ENCODE measurements at regions not wholly inside any gene's neighbourhood (a gene's known extent, or its start where the extent isn't known, plus 50 kb on each side); places are given as distances from the start of the nearest gene placed in this dataset.
A peak's percentile ranks its signal among the peaks of the same experiment; 100 is the strongest.

- TF ChIP-seq CTCF (IDR thresholded peaks at IDR 0.05), result no peak
Measured at GRCh38 chr1:213929398-213929797, 58.4 kb upstream of the PROX1 start (continued).

GRCh38 chr1:213931836-213932235 is 55.9 kb upstream of the PROX1 start:
- TF ChIP-seq TCF12 (IDR thresholded peaks at IDR 0.05) (no peak), RAD21 (IDR thresholded peaks at IDR 0.05; ENCODE audit: low read length) (0 out of 2 replicates have a peak, but pooled peaks have one; percentile 9), USF2 (IDR thresholded peaks at IDR 0.05; ENCODE audit: borderline replicate concordance, low read depth, low read length) (no peak), EP300 (IDR thresholded peaks at IDR 0.05; ENCODE audit: borderline replicate concordance in 1 of 2, low read depth in 1 of 2, low read length in 1 of 2) (no peak), FOXM1 (IDR thresholded peaks at IDR 0.05; ENCODE audit: low read depth) (no peak)
- Histone ChIP-seq H2AFZ (ENCODE audit: low read depth) (no peak overlapping the region), H3K27me3 (ENCODE audit: insufficient read depth) (no peaks in the 10 kb centered on the region), H3K4me3 (ENCODE audit: low read depth in 2 of 2, low read length in 1 of 2) (no peak overlapping the region), H4K20me1 (ENCODE audit: insufficient read depth) (no peaks in the 10 kb centered on the region), H3K27ac (ENCODE audit: low read depth in 2 of 2, low read length in 1 of 2) (no peak overlapping the region), H3K9me3 (no peaks in the 10 kb centered on the region; the same call in 1 of the 2 replicates), H3K36me3 (replicated peaks in 1 of 2; ENCODE audit: control insufficient read depth in 1 of 2, insufficient read depth in 2 of 2, low read length in 1 of 2) (no peaks in the 10 kb centered on the region), H3K4me2 (no peak overlapping the region), H3F3A (replicated peaks; ENCODE audit: insufficient read depth) (no peaks in the 10 kb centered on the region), H3K9me2 (no peaks in the 10 kb centered on the region), H3K9ac (no peak overlapping the region), H3K4me1 (ENCODE audit: control insufficient read depth in 1 of 2, insufficient read depth in 2 of 2, low read depth in 1 of 2, low read length in 1 of 2) (peaks cover 0 to 2% of the 10 kb centered on the region in 2 experiments; a peak in 1 of 4 replicates), H3K79me2 (ENCODE audit: insufficient read depth) (no peaks in the 10 kb centered on the region)
- ChIA-PET CTCF (interaction anchor here (1.2 kb wide), 1 partner anchor 28 kb away, joined by 4 read pairs; no protein-coding TSS in a partner anchor), POLR2A (no interaction called here)
- 36% methylated on average over 8 of the region's 8 CpGs for WGBS (ENCODE audit: low lambda C conversion rate)
- DNase-seq, result no peak

GRCh38 chr1:213933336-213933735 is 54.4 kb upstream of the PROX1 start:
- H3K4me3 ChIP-seq (ENCODE audit: low read depth in 2 of 2, low read length in 1 of 2), result no peak overlapping the region
- H3K9me2 ChIP-seq, result no peaks in the 10 kb centered on the region
- POLR2A ChIA-PET, result no interaction called here
- no peaks in the 10 kb centered on the region; a peak in 1 of 4 replicates for H3K4me1 ChIP-seq (ENCODE audit: control insufficient read depth in 1 of 2, insufficient read depth in 2 of 2, low read depth in 1 of 2, low read length in 1 of 2)
- no peak overlapping the region for H2AFZ ChIP-seq (ENCODE audit: low read depth)
- H3K9me3 ChIP-seq, result no peaks in the 10 kb centered on the region; the same call in 1 of the 2 replicates
- no peaks in the 10 kb centered on the region for H4K20me1 ChIP-seq (ENCODE audit: insufficient read depth)
- DNase-seq, result no peak
- WGBS (ENCODE audit: low lambda C conversion rate), result 42% methylated on average over 5 of the region's 5 CpGs
- no peak overlapping the region for H3K27ac ChIP-seq (ENCODE audit: low read depth in 2 of 2, low read length in 1 of 2)
- H3K27me3 ChIP-seq (ENCODE audit: insufficient read depth), result no peaks in the 10 kb centered on the region
- H3K9ac ChIP-seq, result no peak overlapping the region
- H3K4me2 ChIP-seq, result no peak overlapping the region
- CTCF ChIA-PET, result interaction anchor here (1.2 kb wide), 1 partner anchor 111 kb away, joined by 3 read pairs; no protein-coding TSS in a partner anchor
- H3F3A ChIP-seq (replicated peaks; ENCODE audit: insufficient read depth), result no peaks in the 10 kb centered on the region
- H3K79me2 ChIP-seq (ENCODE audit: insufficient read depth), result no peaks in the 10 kb centered on the region
- H3K36me3 ChIP-seq (replicated peaks in 1 of 2; ENCODE audit: control insufficient read depth in 1 of 2, insufficient read depth in 2 of 2, low read length in 1 of 2), result no peaks in the 10 kb centered on the region
- no peak for TF ChIP-seq ELF1 (IDR thresholded peaks at IDR 0.05)
- TF ChIP-seq RAD21 (IDR thresholded peaks at IDR 0.05; ENCODE audit: low read length), result no peak
- TF ChIP-seq FOXJ3 (CRISPR knock-in tag; IDR thresholded peaks at IDR 0.05), result no peak
- no peak for TF ChIP-seq REST (IDR thresholded peaks at IDR 0.05; ENCODE audit: low read depth, low read length)
- no peak for TF ChIP-seq FOSL2 (IDR thresholded peaks at IDR 0.05; ENCODE audit: borderline replicate concordance, low read depth)
- TF ChIP-seq IRF3 (IDR thresholded peaks at IDR 0.05; ENCODE audit: low read depth, low read length), result no peak
- TF ChIP-seq POLR2AphosphoS5 (IDR thresholded peaks at IDR 0.05; ENCODE audit: low read depth, low read length), result no peak
- no peak for TF ChIP-seq EP300 (IDR thresholded peaks at IDR 0.05; ENCODE audit: borderline replicate concordance in 1 of 2, low read depth in 1 of 2, low read length in 1 of 2)
- TF ChIP-seq YY1 (IDR thresholded peaks at IDR 0.05; ENCODE audit: low read depth), result no peak
- no peak for TF ChIP-seq ZBTB33 (IDR thresholded peaks at IDR 0.05; ENCODE audit: borderline replicate concordance, low read depth)
- TF ChIP-seq MAX (IDR thresholded peaks at IDR 0.05; ENCODE audit: low read depth), result no peak

Measured in SK-N-SH (cell line).